NCI-H128 (cell line): ENCODE measurements at regions not wholly inside any gene's neighbourhood (a gene's known extent, or its start where the extent isn't known, plus 50 kb on each side); places are given as distances from the start of the nearest gene placed in this dataset.
"Not testable (repeated sequence)": the region's sequence is repeated elsewhere in the genome, so short reads cannot be mapped to it uniquely, and the experiment has no call there.

ENCODE experiments used
- DNase-seq: peaks from one replicate; lab custom pipeline; 2025; ENCODE audit not compliant: unreplicated experiment; lab: John Stamatoyannopoulos, UW

DNA sequence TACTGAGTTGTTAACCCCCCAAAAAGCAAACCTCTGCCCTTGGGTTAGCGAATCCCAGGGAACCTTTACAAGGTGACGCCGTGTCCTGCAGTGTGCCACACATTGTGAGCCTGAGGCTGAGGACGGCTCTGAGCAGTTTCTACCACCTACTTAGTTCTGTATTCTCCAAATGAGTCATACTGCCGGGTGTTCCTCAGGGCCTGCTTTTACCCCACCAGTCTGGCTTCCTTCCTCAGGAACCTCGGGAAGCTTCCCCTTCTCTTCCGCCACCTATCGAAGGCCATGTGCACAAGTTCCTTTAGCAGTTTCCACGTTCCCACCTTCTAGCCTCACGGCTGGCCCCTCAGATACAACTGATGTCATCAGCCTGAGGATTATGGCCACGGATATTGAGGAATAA, 384.0 kb upstream of the TPM1 start:
- no peak for DNase-seq

DNA sequence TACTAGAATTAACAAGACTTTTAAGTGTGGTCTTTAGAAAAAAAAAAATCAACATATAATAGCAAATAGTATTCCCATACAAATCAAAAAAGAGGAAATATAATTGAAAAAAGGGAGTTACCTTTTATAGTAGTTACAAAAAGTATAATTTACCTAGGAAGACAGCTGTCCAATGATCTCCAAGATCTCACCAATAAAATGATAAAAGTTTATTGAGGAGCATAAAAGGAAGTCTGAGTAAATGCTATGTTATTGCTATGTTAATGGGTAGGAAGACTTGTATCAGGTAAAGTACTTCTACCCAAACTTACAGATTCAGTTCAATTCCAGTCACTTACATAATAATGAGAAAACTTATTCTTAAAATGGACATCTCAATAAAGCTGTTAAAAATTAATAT, 379.0 kb upstream of the TPM1 start:
- no peak for DNase-seq

DNA sequence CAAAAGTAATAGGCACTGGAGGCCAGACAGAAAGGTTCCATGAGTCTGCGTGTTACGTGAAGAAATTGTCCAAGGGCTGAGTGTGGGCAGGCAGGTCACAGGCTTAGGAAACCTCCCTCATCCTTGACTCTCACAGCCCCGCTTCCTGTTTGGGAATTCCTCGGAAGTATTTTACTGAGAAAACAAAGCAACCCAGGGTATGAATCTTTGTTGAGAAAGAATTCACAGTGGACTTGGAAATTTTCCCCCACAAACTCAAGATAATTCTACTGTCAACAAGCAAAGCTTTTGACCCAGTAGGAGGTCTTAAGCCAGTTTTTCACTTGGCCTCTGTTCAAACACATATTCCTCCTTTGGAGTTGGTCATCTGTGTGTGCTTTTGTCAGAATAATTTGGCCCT, 377.1 kb upstream of the TPM1 start:
- no peak for DNase-seq

DNA sequence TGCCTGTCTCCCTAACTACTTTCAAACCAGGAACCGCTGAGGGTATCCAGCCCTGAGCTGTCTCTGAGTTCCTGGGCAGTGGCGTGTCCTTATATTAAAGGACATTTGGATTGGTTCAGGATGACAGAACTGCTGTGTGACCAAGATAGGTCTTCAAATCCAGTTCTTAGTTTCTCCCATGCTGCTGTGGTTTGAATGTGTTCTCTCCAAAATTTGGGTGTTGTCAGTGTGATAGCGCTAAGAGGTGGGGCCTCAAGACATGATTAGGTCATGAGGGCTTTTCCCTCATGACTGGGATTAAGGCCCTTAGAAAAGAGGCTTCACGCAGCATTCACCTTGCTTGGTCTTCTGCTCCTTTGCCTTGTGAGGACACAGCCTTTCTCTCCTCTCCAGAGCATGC, 376.5 kb upstream of the TPM1 start:
- no peak for DNase-seq

DNA sequence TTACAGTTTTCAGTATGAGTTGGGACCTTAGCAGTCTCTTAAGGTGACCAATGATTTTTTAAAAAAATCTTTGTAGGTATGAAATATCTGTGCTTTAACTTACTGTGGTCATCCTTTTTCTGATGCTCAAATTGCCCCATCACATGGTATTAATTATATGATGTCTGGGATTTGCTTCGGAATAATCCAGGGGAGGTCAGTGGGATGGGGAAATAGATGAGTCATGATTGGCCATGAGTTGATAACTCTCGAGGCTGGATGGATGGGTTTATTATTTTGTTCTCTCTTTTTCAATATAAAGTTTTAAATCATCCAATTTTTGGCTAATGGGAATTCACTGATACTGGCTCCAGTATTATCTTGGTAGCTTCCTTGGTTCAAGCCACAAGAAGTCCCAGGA, 370.3 kb upstream of the TPM1 start:
- no peak for DNase-seq

DNA sequence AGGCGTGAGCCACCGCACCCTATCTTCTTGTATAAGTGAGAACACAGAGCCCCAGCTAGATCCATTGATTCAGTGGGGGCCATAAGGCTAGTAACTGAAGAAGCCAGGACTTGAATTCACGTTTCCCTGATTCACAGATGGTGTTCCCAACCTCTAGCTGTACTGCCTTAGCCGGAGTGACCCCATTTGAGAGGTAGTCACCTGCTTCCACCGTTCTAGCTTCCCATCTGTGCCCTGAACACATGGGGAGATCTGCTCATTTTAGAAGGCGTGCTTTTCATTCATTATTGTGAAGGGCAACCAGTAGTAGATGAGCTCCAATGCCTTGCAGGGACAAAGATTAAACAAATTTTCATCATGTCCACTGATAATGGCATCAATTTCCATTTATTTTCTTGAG, 365.7 kb upstream of the TPM1 start:
- no peak for DNase-seq

DNA sequence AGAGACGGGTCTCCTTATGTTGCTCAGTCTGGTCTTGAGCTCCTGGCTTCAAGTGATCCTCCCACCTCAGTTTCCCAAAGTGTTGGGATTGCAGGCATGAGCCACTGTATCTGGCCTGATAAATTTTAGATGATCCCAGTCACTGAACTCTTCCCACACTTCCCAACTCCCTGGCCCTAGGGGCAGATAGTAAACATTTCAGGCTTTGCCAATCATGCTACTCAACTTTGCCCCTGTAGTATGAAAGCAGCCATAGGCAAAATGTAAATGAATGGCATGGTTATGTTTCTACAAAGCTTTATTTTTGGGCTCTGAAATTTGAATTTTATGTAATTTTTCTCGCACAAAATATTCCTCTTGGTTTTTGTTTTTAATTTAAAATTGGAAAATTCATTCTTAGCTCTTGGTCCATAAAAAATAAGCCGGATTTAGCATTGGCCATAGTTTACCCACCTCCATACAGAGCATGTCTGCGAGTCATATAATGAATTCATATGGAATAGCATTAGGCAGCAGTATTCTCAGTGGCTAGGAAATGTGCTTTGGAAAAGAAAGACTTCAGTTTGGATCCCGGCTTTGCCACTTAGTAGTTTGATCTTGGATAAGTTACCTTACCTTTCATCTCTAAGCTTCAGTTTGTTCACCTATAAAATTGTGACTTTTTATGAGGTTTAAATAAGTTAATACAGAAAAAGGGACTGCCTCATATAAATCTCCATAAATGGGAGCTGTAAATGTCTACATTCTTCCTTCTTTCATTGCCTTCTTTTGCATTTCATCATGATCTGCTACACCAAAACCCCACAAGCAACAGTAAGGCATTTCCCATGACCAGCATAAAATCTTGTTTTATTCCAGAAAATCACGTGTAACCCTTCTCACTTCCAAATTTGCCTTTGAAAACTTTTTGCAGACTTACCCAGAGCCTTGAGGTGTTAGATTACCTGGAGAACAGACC, 360.3 kb upstream of the TPM1 start:
- DNase-seq = no peak

DNA sequence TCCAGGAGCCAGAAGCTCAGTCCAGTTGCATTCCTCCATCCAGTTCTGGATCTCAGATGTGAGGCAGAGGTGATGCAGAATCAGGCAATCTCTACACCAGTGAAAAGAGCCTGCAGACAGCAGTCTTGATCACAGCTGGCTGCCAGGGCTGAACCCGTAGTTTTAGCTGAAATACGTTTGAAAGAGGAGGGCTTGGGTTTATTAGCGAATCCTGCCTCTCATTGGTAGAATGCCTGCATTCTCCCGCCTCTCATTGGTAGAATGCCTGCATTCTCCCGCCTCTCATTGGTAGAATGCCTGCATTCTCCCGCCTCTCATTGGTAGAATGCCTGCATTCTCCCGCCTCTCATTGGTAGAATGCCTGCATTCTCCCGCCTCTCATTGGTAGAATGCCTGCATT, 359.4 kb upstream of the TPM1 start:
- not testable (repeated sequence) for DNase-seq

DNA sequence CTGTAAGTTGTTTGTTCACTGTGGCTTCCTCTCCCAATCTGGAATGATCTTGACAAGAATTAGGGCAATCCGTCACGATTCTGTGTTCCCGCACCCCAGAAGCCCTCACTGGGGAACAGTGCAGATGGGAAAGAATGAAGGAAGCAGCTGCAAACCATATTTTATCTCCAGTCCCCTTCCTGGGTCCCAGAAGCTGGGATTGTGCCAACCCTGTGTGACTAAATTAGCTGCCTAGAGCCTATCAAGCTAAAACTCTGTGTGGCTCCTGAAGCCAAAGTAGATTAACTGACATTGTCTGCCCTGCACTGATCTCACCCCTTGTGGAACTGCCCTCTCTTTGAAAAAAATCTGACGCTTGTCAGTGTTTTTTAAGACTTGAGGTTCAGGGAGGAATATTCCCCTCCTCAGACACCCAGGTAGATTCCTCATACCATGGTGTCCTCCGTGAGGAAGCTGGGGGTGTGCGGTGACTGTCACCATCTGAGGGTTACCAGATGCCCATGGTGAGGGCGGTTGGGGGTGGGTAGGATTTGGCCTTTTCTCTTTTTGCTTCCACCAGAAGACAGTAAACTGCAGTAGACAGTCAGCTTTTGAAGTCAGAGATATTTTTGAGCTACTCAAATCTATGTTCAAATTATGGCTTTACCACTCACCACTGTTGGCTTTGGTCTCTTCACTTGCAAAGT, 358.3 kb upstream of the TPM1 start:
- DNase-seq = no peak

DNA sequence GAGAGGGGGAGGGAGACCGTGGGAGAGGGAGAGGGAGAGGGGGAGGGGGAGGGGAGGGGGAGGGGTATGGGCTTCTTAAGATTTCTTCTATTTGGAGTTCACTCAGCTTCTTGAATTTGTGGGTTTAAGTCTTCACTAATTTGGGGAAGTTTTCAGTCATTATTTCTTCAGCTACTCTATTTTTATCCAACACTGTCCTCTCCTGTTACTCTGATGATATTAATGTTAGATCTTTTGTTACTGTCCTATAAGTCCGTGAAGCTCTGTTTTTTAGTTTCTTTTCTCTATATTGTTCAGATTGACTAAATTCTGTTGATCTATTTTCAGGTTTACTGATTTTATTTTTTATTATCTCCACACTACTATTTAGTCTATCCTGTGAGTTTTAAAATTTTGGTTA, 351.5 kb upstream of the TPM1 start:
- no peak for DNase-seq

DNA sequence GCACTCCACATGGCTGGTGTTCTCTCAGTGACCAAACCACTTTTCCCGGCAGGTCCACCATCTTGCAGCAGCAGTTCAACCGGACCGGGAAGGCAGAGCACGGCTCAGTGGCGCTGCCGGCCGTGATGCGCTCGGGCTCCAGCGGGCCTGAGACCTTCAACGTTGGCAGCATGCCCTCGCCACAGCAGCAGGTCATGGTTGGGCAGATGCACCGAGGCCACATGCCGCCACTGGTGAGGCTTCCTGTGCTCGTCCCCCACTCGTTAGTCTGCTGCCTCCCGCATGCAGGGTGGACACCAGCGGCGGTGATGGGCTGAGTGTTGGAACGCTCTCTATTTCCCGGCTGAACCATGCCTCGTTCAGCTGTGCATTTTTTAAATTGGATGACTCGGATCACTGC, 344.9 kb upstream of the TPM1 start:
- no peak for DNase-seq

DNA sequence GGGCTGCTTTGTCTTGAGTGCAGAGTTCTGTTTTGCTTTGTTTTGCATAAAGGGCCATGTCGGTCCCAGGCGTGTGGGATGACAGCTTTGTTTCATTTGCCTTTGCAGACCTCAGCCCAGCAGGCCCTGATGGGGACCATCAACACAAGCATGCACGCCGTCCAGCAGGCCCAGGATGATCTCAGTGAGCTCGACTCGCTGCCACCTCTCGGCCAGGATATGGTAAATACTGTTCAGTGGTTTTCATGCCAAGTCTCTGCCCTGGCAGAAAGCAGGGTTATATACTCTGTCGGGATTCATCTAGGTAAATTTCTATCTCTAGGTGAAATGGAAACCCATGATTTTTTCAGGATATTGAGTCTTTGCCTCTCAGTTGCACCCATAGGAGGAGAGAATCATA, 343.9 kb upstream of the TPM1 start:
- DNase-seq = no peak

DNA sequence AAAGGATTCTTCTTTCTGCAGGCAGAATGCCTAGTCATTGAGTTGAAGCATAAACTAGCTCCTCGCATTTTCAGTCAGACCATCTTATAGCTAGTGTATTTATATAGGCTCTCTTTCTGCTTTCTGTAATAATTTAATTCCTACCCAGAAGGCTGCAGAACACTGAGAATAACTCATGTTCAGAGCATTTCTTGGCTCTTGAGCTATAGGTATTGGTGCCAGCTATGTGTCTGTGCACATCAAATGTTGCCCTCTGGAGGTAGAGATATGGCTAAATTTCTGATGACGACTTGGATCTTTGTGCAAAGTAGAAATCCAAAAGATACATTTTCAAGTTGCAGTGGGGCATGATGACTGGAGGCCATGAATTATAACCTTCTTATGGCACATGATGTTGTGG, 336.2 kb upstream of the TPM1 start:
- DNase-seq = no peak

DNA sequence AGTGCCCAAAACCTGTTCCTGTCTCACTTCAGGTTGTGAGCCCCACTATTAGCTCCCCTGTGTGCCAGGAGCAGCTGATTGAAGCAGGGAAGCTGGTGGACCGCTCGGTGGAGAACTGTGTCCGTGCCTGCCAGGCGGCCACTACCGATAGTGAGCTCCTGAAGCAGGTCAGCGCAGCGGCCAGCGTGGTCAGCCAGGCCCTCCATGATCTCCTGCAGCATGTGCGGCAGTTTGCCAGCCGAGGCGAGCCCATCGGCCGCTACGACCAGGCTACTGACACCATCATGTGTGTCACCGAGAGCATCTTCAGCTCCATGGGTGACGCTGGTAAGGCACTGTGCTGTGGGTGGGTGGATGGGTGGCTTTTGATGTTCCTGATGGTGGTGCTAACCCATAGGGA, 334.1 kb upstream of the TPM1 start:
- no peak for DNase-seq

DNA sequence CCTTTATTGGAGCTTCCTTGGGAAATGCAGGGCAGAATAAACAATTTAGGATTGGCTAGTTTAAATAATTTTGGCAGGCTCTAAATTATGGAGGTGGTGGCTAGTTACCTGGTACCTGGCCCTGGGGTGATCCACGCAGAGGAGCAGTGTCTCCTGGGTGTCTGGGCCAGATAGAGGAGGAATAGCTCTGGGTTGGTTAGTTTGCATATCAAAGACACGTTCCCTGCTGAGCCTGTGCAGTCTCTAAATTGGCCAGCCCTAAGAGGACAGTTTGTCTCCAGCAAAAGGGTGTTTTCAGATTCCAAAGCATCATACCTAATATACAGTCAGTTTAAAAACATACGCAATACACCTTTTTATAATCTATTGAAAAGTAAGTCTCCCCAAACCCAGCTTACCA, 333.3 kb upstream of the TPM1 start:
- no peak for DNase-seq

DNA sequence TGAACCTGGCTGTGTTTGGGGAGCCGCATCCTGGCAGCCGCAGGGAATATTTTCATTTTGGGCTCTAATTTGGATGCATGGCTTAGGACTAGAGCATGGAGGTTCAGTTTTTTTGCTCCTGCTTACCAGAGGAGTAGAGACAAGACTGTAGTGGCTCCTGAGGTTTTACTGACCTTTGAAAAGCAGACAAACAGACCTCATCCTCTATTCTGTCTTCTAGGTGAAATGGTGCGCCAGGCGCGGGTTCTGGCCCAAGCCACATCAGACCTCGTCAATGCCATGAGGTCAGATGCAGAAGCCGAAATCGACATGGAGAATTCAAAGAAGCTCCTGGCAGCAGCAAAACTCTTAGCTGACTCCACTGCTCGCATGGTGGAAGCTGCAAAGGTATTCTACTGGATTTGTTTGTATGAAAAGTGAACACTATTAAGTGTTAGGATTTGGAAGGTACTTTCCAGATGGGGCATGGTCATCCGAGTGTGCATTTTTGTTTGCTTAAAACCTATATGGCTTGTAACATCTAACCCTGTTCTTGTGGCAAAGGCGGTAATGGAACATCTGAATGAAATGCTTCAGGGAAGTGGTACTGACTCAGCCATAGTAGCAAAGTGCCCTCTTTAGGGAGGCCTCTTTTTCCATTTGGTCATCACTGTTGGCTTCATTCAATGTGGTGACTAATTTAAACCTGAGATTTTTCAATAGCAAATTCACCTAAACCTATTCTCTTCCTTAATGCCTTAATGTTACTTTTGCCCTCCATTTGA, 330.7 kb upstream of the TPM1 start:
- no peak for DNase-seq

DNA sequence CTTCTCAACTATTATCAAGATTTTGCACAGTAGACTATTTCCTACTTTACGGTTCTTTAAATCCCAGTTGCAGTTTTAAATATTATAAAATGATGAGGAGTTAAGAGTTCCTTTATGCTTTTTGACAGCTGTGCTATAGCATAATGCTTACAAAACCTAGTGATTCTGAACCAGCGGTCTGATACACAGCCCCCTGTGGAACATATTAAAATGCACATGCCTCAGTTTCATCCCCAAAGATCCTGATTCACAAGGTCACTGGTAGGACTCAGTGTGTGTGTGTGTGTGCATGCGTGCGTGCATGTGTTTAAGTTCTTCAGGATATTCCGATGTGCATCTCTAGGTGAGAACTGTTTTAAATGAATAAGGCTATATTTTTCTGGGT, 330.1 kb upstream of the TPM1 start:
- no peak for DNase-seq

DNA sequence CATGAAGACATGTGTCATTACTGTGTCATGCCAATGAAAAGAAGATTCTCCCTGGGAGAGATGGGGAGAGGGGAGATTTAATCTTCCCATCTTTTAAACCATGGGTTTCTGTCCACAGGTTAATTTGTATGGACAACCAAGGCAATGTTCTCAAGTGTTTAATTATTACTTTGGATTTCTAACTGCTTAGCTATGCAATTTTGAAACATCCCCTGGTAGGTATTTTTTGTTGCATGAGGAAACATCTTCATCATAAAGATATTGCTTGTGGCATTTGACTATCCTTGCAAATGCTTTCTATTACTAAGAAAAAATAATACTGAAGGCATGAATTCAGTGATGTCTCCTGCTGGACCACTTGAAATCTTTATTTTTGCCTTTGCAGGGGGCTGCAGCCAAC, 326.6 kb upstream of the TPM1 start:
- no peak for DNase-seq

DNA sequence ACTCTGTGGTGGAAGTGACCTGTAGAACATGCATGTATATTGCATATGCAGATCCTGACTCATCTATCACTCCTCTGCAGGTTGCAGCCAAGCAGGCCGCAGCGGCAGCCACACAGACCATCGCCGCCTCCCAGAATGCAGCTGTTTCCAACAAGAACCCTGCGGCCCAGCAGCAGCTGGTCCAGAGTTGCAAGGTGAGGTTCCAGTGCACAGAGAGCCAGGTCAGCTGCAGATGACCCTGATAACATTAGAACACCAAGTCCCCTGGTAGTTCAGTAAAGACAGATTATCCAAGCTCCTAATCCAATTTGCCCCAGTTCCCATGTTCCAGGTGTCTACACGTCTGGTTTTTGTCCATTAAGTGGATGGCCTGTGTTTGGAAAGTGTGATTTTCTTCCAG, 325.1 kb upstream of the TPM1 start:
- no peak for DNase-seq

DNA sequence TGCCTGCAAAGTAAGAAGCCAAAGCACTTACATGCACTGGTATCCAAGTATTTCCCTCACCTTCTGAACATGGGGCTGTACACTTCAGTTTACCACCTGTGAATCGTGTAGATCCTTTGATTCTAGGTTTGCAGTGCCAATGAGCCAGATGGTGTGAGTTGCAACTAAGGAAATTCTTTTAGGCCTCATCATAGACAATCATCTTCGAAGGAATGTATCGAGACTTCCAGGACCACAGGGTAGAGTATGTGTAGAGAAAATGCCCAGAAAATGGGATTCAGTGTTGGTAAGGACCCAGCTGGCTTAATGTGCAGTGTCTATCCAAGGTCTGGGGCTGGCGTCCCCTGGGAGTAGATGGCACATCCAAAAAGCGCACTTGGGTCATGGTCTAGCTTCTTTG, 323.2 kb upstream of the TPM1 start:
- DNase-seq = no peak

DNA sequence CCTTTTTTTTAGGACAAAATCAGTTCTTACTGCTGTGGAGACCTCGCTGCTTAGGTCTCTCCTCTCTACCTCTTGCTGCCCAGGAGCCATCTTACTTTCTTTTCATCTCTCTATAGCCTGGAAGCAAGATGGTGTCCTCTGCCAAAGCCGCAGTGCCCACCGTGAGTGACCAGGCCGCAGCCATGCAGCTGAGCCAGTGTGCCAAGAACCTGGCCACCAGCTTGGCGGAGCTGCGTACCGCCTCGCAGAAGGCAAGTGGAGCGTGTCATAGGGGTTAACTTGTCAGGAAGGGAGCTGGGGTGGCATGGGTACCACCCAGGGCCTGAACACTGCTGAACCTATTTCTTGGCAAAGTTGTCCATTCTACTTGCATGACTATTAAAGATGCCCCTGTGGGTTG, 320.3 kb upstream of the TPM1 start:
- DNase-seq = no peak

DNA sequence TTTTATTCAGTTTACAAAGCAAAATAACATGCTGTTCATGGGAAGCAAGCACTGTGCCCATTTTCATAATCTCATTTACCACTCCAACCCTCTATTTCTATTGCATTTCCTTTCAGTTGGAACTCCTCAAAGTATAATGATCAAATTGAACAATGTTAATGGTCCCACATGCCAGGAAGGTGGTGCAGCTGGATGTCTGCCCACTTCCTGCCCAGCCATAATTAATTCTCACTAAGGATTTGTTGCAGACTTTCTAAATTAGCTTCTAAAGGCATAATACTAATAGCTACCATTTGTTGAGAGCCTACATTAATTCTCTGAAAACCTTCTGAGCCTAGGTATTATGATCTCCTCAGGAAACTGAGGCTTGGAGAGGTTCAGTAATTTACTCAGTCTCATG, 316.1 kb upstream of the TPM1 start:
- DNase-seq = no peak
